ENCODE measurements at regions not wholly inside any gene's neighbourhood (a gene's known extent, or its start where the extent isn't known, plus 50 kb on each side); places are given as distances from the start of the nearest gene placed in this dataset.
"Not testable (repeated sequence)": the region's sequence is repeated elsewhere in the genome, so short reads cannot be mapped to it uniquely, and the experiment has no call there.

DNA sequence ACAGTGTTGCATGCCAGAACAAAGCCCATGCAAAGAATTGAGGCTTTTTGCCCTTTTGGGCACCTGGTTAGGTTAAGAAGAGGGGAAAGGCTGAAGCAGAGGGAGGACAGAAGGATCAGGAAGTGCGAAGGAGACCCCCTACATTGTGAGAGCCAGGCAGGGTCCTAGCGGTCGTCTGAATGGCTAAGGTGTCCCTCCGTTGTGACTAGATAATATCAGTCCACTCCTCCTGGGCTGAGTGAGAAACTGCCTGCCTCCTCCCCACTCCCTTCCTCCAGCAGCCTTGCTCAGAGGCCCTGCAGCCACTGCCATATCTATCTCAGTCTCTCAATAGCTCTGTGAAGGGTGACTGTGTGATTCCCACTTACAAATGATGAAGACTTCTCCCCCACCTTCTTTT is 75.1 kb downstream of the WSB1 start:
- no peak overlapping the region for H2AFZ ChIP-seq (ENCODE audit: insufficient read depth, low read length, poor library complexity)
- no peaks in the 10 kb centered on the region for H3K27me3 ChIP-seq (ENCODE audit: insufficient read depth, low read length)
- no peak overlapping the region for H3K27ac ChIP-seq (ENCODE audit: low read depth, low read length)
- peak overlapping the region; percentile 78 for H2BK12ac ChIP-seq (ENCODE audit: low read length)
- peaks cover 30% of the 10 kb centered on the region for H3K79me1 ChIP-seq (ENCODE audit: low read length)
- peak overlapping the region; percentile 71 for H4K8ac ChIP-seq (ENCODE audit: low read depth, low read length)
- H2BK5ac ChIP-seq (ENCODE audit: low read depth, low read length, poor library complexity) = peak overlapping the region; percentile 43
- no peak for DNase-seq
- peak overlapping the region; percentile 40 for H2BK120ac ChIP-seq (ENCODE audit: insufficient read depth, low read length, poor library complexity)
- H4K91ac ChIP-seq (ENCODE audit: low read depth, low read length) = peak overlapping the region; percentile 69
- H3K23ac ChIP-seq (ENCODE audit: low read length) = no peak overlapping the region
- no peak overlapping the region for H3K4ac ChIP-seq (ENCODE audit: low read depth, low read length)
- peak overlapping the region; percentile 92 for H2AK5ac ChIP-seq (ENCODE audit: low read length)
- H3K4me2 ChIP-seq (ENCODE audit: low read length) = no peak overlapping the region
- H4K12ac ChIP-seq (ENCODE audit: low read depth, low read length) = no peak overlapping the region
- H3K9ac ChIP-seq (ENCODE audit: low read length) = no peak overlapping the region
- peak overlapping the region; percentile 50 for H3K14ac ChIP-seq (ENCODE audit: low read length)
- H3K36me3 ChIP-seq (ENCODE audit: control insufficient read depth in 1 of 2, insufficient read depth in 2 of 2, low read length in 2 of 2) = no peaks in the 10 kb centered on the region
- peaks cover 2% of the 10 kb centered on the region for H3K9me3 ChIP-seq (ENCODE audit: insufficient read depth, low read depth, low read length)
- WGBS (ENCODE audit: extremely low coverage, insufficient coverage, insufficient read length) = no CpG with 5 or more reads among the region's 4 CpGs
- no peak overlapping the region for H3K4me3 ChIP-seq (ENCODE audit: low read depth, low read length)
- H3K4me1 ChIP-seq (ENCODE audit: control insufficient read depth in 1 of 2, insufficient read depth in 2 of 2, low read length in 2 of 2) = peaks cover 26 to 31% of the 10 kb centered on the region in 2 experiments
- peak overlapping the region; percentile 16 for H3K18ac ChIP-seq (ENCODE audit: low read length)
- H3K79me2 ChIP-seq (ENCODE audit: control insufficient read depth, insufficient read depth, low read length, poor library complexity) = peaks cover 2% of the 10 kb centered on the region

DNA sequence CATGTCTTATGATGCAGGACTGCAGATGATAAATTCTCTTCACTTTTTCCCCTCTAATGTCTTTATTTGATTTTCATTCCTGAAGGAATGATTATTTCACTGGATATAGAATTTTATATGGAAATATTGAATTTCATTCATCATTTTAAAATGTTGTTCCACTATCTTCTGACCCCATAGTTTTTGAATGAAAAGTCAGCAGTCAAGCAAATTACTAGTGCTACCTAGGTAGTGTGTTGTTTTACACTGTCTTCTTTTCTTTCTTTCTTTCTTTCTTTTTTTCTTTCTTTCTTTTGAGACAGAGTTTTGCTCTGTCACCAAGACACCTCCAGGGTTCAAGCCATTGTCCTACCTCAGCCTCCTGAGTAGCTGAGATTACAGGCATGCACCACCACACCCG is 76.9 kb downstream of the WSB1 start:
- Histone ChIP-seq H3K4ac (ENCODE audit: low read depth, low read length) (no peak overlapping the region), H3K4me3 (ENCODE audit: low read depth, low read length) (no peak overlapping the region), H2BK120ac (ENCODE audit: insufficient read depth, low read length, poor library complexity) (no peak overlapping the region), H2BK12ac (ENCODE audit: low read length) (no peak overlapping the region), H2AFZ (ENCODE audit: insufficient read depth, low read length, poor library complexity) (no peak overlapping the region), H3K14ac (ENCODE audit: low read length) (no peak overlapping the region), H3K27me3 (ENCODE audit: insufficient read depth, low read length) (no peaks in the 10 kb centered on the region), H4K12ac (ENCODE audit: low read depth, low read length) (no peak overlapping the region), H3K36me3 (ENCODE audit: control insufficient read depth in 1 of 2, insufficient read depth in 2 of 2, low read length in 2 of 2) (no peaks in the 10 kb centered on the region), H3K79me2 (ENCODE audit: control insufficient read depth, insufficient read depth, low read length, poor library complexity) (peaks cover 2% of the 10 kb centered on the region), H3K9ac (ENCODE audit: low read length) (no peak overlapping the region), H4K91ac (ENCODE audit: low read depth, low read length) (no peak overlapping the region), H2AK5ac (ENCODE audit: low read length) (no peak overlapping the region), H3K23ac (ENCODE audit: low read length) (no peak overlapping the region), H4K8ac (ENCODE audit: low read depth, low read length) (no peak overlapping the region), H3K4me2 (ENCODE audit: low read length) (no peak overlapping the region), H3K18ac (ENCODE audit: low read length) (no peak overlapping the region), H3K27ac (ENCODE audit: low read depth, low read length) (no peak overlapping the region), H3K4me1 (ENCODE audit: control insufficient read depth in 1 of 2, insufficient read depth in 2 of 2, low read length in 2 of 2) (peaks cover 22 to 26% of the 10 kb centered on the region in 2 experiments), H3K79me1 (ENCODE audit: low read length) (peaks cover 25% of the 10 kb centered on the region), H3K9me3 (ENCODE audit: insufficient read depth, low read depth, low read length) (peaks cover 2% of the 10 kb centered on the region), H2BK5ac (ENCODE audit: low read depth, low read length, poor library complexity) (no peak overlapping the region)
- WGBS (ENCODE audit: extremely low coverage, insufficient coverage, insufficient read length) = no CpG with 5 or more reads among the region's 1 CpG
- no peak for DNase-seq

DNA sequence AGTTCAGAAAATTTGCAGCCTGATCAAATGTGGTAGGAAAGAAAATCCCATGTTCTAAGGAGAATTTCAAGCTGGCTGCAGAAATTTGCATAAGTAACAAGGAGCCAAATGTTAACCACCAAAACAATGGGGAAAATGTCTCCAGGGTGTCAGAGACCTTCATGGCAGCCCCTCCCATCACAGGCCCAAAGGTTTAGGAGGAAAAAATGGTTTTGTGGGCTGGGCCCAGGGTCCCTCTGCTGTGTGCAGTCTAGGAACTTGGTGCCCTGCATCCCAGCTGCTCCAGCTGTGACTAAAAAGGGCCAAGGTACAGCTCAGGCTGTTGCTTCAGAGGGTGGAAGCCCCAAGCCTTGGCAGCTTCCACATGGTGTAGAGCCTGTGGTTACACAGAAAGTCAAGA is 79.8 kb downstream of the WSB1 start:
- DNase-seq; H2BK12ac ChIP-seq (ENCODE audit: low read length); H4K8ac ChIP-seq (ENCODE audit: low read depth, low read length); H2AFZ ChIP-seq (ENCODE audit: insufficient read depth, low read length, poor library complexity); H2BK120ac ChIP-seq (ENCODE audit: insufficient read depth, low read length, poor library complexity); H4K91ac ChIP-seq (ENCODE audit: low read depth, low read length); H3K79me2 ChIP-seq (ENCODE audit: control insufficient read depth, insufficient read depth, low read length, poor library complexity); H3K27ac ChIP-seq (ENCODE audit: low read depth, low read length); H2AK5ac ChIP-seq (ENCODE audit: low read length); H3K18ac ChIP-seq (ENCODE audit: low read length); H4K12ac ChIP-seq (ENCODE audit: low read depth, low read length); H3K14ac ChIP-seq (ENCODE audit: low read length); H3K4ac ChIP-seq (ENCODE audit: low read depth, low read length); H3K79me1 ChIP-seq (ENCODE audit: low read length); H3K4me1 ChIP-seq (ENCODE audit: control insufficient read depth in 1 of 2, insufficient read depth in 2 of 2, low read length in 2 of 2); H3K36me3 ChIP-seq (ENCODE audit: control insufficient read depth in 1 of 2, insufficient read depth in 2 of 2, low read length in 2 of 2); H3K4me2 ChIP-seq (ENCODE audit: low read length); H3K23ac ChIP-seq (ENCODE audit: low read length); H3K27me3 ChIP-seq (ENCODE audit: insufficient read depth, low read length); H3K4me3 ChIP-seq (ENCODE audit: low read depth, low read length); H2BK5ac ChIP-seq (ENCODE audit: low read depth, low read length, poor library complexity); H3K9me3 ChIP-seq (ENCODE audit: insufficient read depth, low read depth, low read length); H3K9ac ChIP-seq (ENCODE audit: low read length): not testable (repeated sequence)

DNA sequence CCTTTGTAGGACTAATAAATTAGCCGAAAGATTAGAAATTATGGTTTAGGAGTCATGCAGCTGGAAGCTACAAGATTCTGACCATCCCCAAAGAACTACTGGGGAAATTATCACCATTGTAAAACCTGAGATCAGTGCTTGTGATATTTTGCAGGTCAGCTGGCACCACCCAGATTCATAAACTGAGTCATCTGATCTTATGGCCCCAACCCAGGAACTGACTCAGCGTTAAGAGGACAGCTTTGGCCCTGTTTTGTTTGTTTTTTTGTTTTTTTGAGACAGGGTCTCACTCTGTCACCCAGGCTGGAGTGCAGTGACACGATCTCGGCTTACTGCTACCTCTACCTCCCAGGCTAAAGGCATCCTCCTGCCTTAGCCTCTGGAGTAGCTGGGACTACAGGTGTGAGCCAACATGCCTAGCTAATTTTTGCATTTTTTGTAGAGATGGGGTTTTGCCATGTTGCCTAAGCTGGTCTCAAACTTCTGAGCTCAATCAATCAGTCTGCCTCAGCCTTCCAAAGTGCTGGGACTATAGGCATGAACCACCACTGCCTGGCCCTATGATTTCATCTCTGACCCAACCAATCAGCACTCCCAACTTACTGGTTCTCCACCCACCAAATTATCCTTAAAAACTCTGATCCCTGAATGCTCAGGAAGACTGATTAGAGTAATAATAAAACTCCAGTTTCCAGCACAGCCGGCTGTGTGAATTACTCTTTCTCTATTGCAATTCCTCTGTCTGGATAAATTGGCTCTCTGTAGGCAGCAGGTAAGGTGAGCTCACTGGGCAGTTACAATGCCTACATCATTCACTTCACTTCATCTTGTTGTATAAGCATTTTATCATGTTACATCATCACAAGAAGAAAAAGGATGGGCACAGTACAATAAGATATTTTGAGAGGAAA is 79.4 kb upstream of the KSR1 start:
- no peak overlapping the region for H2AFZ ChIP-seq (ENCODE audit: insufficient read depth, low read length, poor library complexity)
- no peaks in the 10 kb centered on the region for H3K27me3 ChIP-seq (ENCODE audit: insufficient read depth, low read length)
- H3K4me3 ChIP-seq (ENCODE audit: low read depth, low read length) = no peak overlapping the region
- H3K79me1 ChIP-seq (ENCODE audit: low read length) = peaks cover 3% of the 10 kb centered on the region
- no peak for DNase-seq
- no peak overlapping the region for H3K4ac ChIP-seq (ENCODE audit: low read depth, low read length)
- peaks cover 5 to 8% of the 10 kb centered on the region in 2 experiments for H3K4me1 ChIP-seq (ENCODE audit: control insufficient read depth in 1 of 2, insufficient read depth in 2 of 2, low read length in 2 of 2)
- no peaks in the 10 kb centered on the region for H3K36me3 ChIP-seq (ENCODE audit: control insufficient read depth in 1 of 2, insufficient read depth in 2 of 2, low read length in 2 of 2)
- H4K91ac ChIP-seq (ENCODE audit: low read depth, low read length) = no peak overlapping the region
- peaks cover 4% of the 10 kb centered on the region for H3K9me3 ChIP-seq (ENCODE audit: insufficient read depth, low read depth, low read length)
- H2BK120ac ChIP-seq (ENCODE audit: insufficient read depth, low read length, poor library complexity) = no peak overlapping the region
- H3K18ac ChIP-seq (ENCODE audit: low read length) = no peak overlapping the region
- H4K12ac ChIP-seq (ENCODE audit: low read depth, low read length) = no peak overlapping the region
- H3K27ac ChIP-seq (ENCODE audit: low read depth, low read length) = no peak overlapping the region
- no peak overlapping the region for H4K8ac ChIP-seq (ENCODE audit: low read depth, low read length)
- H2AK5ac ChIP-seq (ENCODE audit: low read length) = no peak overlapping the region
- H3K23ac ChIP-seq (ENCODE audit: low read length) = no peak overlapping the region
- no CpG with 5 or more reads among the region's 5 CpGs for WGBS (ENCODE audit: extremely low coverage, insufficient coverage, insufficient read length)
- H3K14ac ChIP-seq (ENCODE audit: low read length) = no peak overlapping the region
- H2BK5ac ChIP-seq (ENCODE audit: low read depth, low read length, poor library complexity) = no peak overlapping the region
- no peak overlapping the region for H3K4me2 ChIP-seq (ENCODE audit: low read length)
- no peak overlapping the region for H3K9ac ChIP-seq (ENCODE audit: low read length)
- H2BK12ac ChIP-seq (ENCODE audit: low read length) = no peak overlapping the region
- no peaks in the 10 kb centered on the region for H3K79me2 ChIP-seq (ENCODE audit: control insufficient read depth, insufficient read depth, low read length, poor library complexity)
